NCI-H1436 (cell line): ENCODE measurements at regions not wholly inside any gene's neighbourhood (a gene's known extent, or its start where the extent isn't known, plus 50 kb on each side); places are given as distances from the start of the nearest gene placed in this dataset.
"Not testable (repeated sequence)": the region's sequence is repeated elsewhere in the genome, so short reads cannot be mapped to it uniquely, and the experiment has no call there.

Experiments used
- DNase-seq: peaks from one replicate; lab custom pipeline; 2025; lab: John Stamatoyannopoulos, UW

- not testable (repeated sequence) for DNase-seq
These were observed 227.1 kb upstream of the NBPF12 start for GRCh38 chr1:146710838-146711521.

DNA sequence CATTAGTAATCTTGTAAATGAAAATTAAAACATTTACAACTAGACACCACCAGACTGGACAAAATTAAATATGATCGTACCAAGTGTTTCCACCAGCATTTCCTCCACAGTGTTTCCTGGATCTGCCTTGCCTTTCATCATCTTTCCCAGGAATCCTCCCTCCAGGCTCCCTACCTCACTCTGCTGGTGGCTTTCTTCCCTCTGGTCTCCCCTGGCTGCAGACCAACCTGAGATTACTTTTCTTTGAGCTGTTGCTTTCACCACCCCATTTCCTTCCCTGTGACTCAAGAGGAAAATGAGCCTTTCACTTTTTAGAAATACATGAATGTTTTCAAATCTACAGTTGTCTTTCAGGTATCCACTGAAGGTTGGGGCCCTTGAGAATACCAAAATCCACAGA, 228.8 kb upstream of the NBPF12 start:
- not testable (repeated sequence) for DNase-seq

DNA sequence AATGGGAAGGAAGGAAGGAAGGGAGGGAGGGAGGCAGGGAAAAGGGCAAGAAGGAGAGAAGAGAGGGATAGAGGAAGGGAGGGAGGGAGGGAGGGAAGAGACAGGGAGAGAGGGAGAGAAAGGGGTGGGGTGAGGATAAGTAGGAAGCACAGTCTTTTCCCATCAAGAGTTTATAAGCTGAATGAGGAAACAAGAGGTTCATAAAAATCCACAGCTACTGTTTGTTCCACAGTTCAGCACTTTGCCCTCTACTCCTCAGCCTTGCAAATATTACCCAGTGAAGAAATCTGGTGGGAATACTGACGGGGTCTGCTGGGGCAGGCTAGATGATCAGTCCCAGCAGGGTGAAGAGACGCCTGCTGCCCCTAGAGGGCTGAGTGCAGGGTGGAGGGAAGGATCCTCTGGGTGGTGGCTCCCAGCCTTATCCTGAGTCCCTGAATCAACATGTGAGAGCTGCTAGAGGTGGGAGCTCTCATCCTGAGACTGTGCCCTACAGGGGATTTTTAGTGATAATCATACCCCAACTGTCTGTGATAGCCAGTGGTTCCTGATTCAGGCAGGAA, 233.9 kb upstream of the NBPF12 start:
- DNase-seq = not testable (repeated sequence)

DNA sequence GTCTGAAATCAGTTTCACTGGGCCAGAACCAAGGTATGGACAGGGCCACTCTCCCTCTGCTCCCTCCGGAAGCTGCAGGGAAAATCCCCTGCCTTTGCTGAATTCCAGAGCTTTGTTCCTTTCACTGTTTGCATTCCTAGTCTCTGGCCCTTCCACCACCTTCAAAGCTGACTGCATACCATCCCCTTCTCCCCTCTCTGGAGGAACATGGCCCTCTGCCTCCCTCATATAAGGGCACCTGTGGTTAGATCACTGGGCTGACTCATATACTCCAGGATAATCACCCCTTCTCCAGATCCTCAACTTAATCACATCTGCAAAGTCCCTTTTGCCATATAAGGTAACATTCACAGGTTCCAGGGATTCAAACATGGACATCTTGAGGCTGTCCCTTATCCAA, 236.8 kb upstream of the NBPF12 start:
- DNase-seq = not testable (repeated sequence)

DNA sequence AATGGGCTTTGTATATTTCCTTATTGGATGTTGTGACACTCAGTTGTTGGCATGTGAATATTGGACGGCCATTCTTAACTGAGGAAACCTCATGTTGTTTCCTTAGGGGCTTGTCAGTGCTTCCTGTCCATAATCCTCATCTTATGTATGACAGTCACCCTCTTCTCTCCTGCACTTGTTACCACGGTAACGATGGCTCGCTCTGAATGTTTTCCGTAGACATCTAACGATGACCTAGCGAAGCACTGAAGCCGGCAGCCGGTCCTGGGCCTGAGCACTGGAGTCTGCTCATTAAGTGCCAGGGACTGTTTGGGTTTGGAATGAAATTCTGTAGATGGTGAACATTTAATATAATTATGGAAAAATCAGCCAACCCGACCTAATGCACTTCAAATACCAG, 242.7 kb upstream of the NBPF12 start:
- DNase-seq = not testable (repeated sequence)

- not testable (repeated sequence) for DNase-seq
These were observed 246.3 kb upstream of the NBPF12 start for GRCh38 chr1:146691798-146692197.

DNA sequence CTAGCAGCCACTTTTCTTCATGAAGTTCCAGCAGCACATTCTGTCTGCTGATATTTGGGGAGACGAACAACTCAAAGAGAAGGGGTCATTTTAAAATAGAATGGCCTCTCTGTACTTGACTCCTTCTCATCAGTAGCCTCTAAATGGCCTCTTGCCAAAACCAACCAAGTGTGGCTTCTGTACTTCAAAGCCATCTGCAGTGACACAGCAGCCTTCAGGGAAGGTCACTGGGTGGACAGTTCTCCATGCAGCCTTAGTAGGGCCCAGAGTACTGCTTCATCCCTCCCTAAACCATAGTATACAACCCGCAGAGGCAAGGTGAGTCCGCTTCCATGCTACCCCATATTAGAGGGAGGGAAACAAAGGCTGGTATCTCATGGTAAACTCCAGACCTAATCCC, 249.2 kb upstream of the NBPF12 start:
- not testable (repeated sequence) for DNase-seq

- DNase-seq = not testable (repeated sequence)
These were observed 251.3 kb upstream of the NBPF12 start for GRCh38 chr1:146686777-146687366.

DNA sequence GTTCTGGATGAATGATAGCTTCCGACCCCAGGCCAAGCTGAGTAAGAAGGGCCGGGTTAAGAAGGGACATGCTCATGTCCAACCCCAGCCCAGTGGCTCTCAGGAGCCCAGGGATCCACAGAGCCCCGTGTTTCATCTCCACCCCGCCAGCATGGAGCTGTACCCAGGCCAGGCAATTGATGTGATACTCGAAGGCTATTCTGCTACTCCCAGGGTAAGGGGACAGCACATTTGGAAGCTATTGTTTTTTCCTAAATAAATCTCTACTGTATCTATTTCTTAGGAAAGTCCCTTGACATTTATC, 255.0 kb upstream of the NBPF12 start:
- DNase-seq = not testable (repeated sequence)

DNA sequence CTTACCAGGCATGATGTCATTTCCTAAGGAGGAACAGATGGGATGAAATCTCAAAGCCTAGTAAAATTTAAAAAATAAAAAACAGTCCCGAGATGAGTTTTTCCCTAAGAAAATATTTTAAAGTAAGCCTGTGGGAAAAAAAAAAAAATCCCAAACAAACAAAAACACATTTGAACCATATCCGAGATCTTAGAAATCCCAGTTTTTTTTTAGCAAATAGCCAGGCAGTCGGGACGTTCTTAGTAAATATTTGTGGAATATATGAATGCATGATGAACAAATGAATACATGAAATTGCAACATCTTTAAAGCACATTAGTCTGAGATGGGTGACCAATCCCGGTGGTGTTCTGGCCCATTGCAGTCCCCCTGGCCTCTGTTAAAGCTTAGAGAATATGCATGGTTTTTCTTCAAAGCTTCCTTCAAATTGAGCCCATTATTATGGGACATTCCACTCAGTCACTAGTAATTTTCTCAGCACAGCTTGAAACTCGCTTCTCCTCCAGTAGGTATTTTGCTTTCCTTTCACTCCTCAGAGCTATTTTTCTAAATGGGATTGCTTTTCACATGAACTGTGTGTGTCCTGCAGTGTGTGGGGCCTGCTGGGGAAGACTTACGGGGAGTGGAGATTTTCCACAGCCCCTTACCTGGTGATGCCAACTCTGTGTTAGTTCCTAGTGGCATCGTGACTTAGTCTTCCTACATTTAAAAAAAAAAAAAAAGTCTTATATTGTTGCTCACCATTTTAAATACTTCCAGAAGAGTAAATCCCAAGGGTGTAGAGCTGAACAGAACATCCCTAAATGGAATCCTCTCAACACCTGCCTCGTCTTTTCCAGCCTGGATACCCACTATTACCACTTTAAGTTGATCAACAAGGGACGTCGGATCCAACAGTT, 255.6 kb upstream of the NBPF12 start:
- DNase-seq = not testable (repeated sequence)

DNA sequence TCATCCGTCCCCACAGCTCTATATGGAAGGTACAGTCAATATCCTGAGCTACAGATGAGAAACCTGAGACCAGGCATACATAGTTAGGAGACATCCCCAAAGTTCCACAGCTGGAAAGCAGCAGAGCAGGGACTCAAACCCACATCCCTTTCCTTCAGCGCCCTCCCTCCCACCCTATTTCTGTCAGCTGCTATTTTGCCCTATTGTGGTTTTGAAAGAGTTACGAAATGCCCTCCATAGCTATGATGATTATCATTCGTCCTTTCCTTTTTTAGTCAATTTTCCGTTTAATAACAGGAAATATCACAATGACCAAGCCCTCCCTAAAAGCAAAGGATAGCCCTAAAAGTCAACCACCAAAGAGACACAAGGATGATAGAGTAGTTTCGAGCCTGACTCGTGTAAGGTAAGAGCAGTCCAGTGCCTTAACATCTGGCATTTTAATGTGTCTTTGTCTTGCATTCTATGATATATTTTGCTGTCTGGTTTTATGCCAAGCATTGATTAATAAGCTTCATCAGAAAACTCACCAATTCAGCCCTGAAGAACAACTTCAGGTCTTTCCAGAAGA, 264.3 kb upstream of the NBPF12 start:
- DNase-seq = not testable (repeated sequence)

GRCh38 chr1:146672608-146673007, 265.5 kb upstream of the NBPF12 start:
- not testable (repeated sequence) for DNase-seq

GRCh38 chr1:146671588-146671987, 266.5 kb upstream of the NBPF12 start:
- not testable (repeated sequence) for DNase-seq

GRCh38 chr1:146670832-146671566, 267.1 kb upstream of the NBPF12 start:
- not testable (repeated sequence) for DNase-seq

DNA sequence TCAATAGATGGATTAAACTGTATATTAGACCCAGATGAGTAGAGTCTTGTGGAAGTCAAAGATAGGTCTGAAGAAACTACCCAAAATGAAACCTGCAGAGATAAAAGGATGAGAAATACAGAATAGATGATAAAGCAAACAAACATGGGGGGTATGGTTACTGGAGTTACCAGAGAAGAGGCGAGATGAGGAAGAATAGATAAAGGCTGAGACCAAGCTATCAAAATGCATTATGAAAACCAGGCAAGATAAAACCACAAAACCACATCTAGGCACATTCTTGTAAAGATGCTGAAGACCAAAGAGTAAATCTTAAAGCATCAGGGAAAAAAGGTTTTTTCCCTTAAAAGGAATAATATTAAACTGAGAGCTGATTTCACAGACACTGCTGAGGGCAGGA, 271.8 kb upstream of the NBPF12 start:
- DNase-seq = not testable (repeated sequence)

- not testable (repeated sequence) for DNase-seq
These were observed 277.9 kb upstream of the NBPF12 start for GRCh38 chr1:146660242-146660641.

DNA sequence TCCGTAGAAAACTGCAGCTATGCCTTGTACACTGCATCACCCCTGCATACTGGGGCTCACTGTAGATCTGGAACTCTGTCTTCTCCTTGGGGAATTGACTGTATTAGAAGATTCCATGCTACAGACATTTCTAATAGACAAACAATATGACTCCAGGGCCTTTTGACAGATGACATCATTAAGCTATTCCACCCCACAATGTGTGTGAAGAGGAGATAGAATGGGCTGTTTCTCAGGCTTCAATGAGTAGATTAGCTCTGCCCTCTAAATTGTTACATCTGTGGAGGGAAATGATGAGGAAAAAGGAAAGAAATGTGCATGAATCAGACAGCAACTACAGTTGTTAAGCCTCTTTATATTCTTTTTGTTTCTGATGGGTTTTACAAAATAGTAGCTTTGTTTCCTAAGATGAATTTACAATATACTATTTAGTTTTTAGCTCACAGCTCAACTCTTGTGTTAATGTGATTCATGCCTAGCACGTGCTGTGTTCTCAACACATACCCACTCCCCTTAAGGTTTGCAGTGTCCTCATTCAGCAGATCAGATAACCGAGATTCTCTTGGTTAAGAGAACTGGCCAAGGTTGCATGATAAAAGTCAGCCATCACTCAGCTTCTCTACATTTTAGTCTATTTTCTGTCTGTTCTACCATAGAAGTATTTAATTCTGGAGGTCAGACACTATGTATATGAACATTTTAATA, 281.6 kb upstream of the NBPF12 start:
- DNase-seq = not testable (repeated sequence)

- not testable (repeated sequence) for DNase-seq
These were observed 283.4 kb upstream of the NBPF12 start for GRCh38 chr1:146654763-146655162.

- DNase-seq = not testable (repeated sequence)
These were observed 292.0 kb upstream of the NBPF12 start for GRCh38 chr1:146645978-146646604.

GRCh38 chr1:146641534-146641933, 296.6 kb upstream of the NBPF12 start:
- not testable (repeated sequence) for DNase-seq
